ENCODE measurements at regions not wholly inside any gene's neighbourhood (a gene's known extent, or its start where the extent isn't known, plus 50 kb on each side); places are given as distances from the start of the nearest gene placed in this dataset.

DNA sequence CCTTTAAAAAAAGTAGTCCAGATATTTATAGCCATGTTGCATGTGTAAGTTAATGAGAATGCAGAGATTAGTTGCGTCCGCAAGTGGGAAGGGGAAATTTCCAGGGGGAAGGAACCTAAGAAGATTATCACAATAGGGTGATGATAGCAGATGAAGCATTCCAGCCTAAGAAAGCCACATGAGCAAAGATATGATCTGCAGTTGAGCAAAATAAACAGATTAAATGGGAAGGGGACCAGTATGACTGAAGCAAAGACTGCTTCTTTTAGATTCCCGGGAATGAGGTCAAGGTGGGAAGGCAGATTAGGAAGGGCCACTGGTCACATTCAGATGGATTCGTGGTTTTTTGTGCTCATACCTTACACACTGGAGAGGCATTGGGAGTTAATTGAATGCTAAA lies 154.6 kb upstream of the CDH2 start:
- no TSS peak for BruUV-seq (replicated peaks)
- CTCF ChIA-PET = no interaction called here

DNA sequence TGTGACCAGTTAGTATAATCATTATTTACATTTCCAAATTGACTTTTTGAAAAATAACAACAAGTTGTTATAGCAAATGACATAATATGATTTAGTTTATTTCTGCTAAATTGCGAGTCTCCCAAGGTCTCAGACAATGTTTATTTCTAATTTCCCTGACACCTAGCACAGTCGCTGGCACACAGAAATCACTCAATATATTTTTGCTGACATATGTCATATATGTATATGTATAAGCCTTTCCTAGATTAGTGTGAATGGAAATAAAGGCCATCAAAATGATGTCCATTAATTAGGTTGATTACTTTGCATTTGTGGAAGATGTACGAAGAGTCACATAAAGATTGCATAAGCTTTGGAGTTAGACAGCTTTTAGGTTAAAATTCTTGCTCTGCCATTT lies 136.7 kb upstream of the CDH2 start:
- Histone ChIP-seq H3K27ac (ENCODE audit: low read depth, low read length, poor library complexity, severe bottlenecking) (no peak overlapping the region), H3K9me3 (ENCODE audit: low read depth, low read length, poor library complexity, severe bottlenecking) (no peaks in the 10 kb centered on the region), H3K4me3 (ENCODE audit: low read depth, low read length, poor library complexity, severe bottlenecking) (no peak overlapping the region), H3K4me1 (ENCODE audit: insufficient read depth, low read length, poor library complexity, severe bottlenecking) (no peaks in the 10 kb centered on the region), H3K27me3 (replicated peaks; ENCODE audit: insufficient read depth, low read depth, low read length, poor library complexity) (no peaks in the 10 kb centered on the region), H3K36me3 (ENCODE audit: insufficient read depth, low read length, poor library complexity, severe bottlenecking) (no peaks in the 10 kb centered on the region)
- no peak for TF ChIP-seq EZH2 (IDR thresholded peaks at IDR 0.05; ENCODE audit: borderline replicate concordance, low read depth, low read length, poor library complexity, severe bottlenecking)
- TF ChIP-seq, protein P1, sequence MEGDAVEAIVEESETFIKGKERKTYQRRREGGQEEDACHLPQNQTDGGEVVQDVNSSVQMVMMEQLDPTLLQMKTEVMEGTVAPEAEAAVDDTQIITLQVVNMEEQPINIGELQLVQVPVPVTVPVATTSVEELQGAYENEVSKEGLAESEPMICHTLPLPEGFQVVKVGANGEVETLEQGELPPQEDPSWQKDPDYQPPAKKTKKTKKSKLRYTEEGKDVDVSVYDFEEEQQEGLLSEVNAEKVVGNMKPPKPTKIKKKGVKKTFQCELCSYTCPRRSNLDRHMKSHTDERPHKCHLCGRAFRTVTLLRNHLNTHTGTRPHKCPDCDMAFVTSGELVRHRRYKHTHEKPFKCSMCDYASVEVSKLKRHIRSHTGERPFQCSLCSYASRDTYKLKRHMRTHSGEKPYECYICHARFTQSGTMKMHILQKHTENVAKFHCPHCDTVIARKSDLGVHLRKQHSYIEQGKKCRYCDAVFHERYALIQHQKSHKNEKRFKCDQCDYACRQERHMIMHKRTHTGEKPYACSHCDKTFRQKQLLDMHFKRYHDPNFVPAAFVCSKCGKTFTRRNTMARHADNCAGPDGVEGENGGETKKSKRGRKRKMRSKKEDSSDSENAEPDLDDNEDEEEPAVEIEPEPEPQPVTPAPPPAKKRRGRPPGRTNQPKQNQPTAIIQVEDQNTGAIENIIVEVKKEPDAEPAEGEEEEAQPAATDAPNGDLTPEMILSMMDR (conservative IDR thresholded peaks at IDR 0.05; ENCODE audit: low read depth, low read length) = no peak
- ChIA-PET POLR2A (ENCODE audit: low non-redundant PET) (no interaction called here), CTCF (no interaction called here)
- DNase-seq (ENCODE audit: low spot score) = no peak
- intact Hi-C loops (cut with micrococcal nuclease; ENCODE audit: unreplicated experiment) = no loop called here
- BruUV-seq (replicated peaks) = no TSS peak

More for the DNA sequence above, 154.6 kb upstream of the CDH2 start:
- H3K36me3 ChIP-seq (ENCODE audit: insufficient read depth, low read length, poor library complexity, severe bottlenecking) = no peaks in the 10 kb centered on the region
- no peak for DNase-seq (ENCODE audit: low spot score)
- POLR2A ChIA-PET (ENCODE audit: low non-redundant PET) = no interaction called here
- H3K27me3 ChIP-seq (replicated peaks; ENCODE audit: insufficient read depth, low read depth, low read length, poor library complexity) = no peaks in the 10 kb centered on the region
- intact Hi-C loops (cut with micrococcal nuclease; ENCODE audit: unreplicated experiment) = no loop called here
- no peak overlapping the region for H3K4me3 ChIP-seq (ENCODE audit: low read depth, low read length, poor library complexity, severe bottlenecking)
- TF ChIP-seq EZH2 (IDR thresholded peaks at IDR 0.05; ENCODE audit: borderline replicate concordance, low read depth, low read length, poor library complexity, severe bottlenecking) = no peak
- TF ChIP-seq, protein P1 (conservative IDR thresholded peaks at IDR 0.05; ENCODE audit: low read depth, low read length) = no peak
- H3K4me1 ChIP-seq (ENCODE audit: insufficient read depth, low read length, poor library complexity, severe bottlenecking) = no peaks in the 10 kb centered on the region
- no peak overlapping the region for H3K27ac ChIP-seq (ENCODE audit: low read depth, low read length, poor library complexity, severe bottlenecking)
- no peaks in the 10 kb centered on the region for H3K9me3 ChIP-seq (ENCODE audit: low read depth, low read length, poor library complexity, severe bottlenecking)

DNA sequence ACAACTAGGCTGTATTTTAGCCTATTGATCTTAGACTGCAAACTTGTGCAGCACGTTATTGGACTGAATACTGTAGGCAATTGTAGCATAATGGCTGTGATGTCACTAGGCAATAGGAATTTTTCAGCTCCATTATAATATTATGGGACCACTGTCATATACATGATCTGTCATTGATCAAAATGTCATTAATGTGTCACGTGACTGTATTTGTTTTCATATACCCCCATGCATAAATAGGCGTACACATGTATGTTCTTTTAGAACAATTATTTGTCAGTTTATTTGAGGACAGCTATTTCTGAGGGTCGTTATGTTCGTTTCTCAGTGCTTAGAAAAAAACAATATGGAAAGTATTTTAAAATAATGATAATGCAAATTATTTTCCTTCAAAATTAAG lies 111.9 kb upstream of the CDH2 start:
- no peak for DNase-seq (ENCODE audit: low spot score)
- Histone ChIP-seq H3K9me3 (ENCODE audit: low read depth, low read length, poor library complexity, severe bottlenecking) (no peaks in the 10 kb centered on the region), H3K36me3 (ENCODE audit: insufficient read depth, low read length, poor library complexity, severe bottlenecking) (no peaks in the 10 kb centered on the region), H3K27ac (ENCODE audit: low read depth, low read length, poor library complexity, severe bottlenecking) (no peak overlapping the region), H3K4me1 (ENCODE audit: insufficient read depth, low read length, poor library complexity, severe bottlenecking) (no peaks in the 10 kb centered on the region), H3K27me3 (replicated peaks; ENCODE audit: insufficient read depth, low read depth, low read length, poor library complexity) (no peaks in the 10 kb centered on the region), H3K4me3 (ENCODE audit: low read depth, low read length, poor library complexity, severe bottlenecking) (no peak overlapping the region)
- intact Hi-C loops (cut with micrococcal nuclease; ENCODE audit: unreplicated experiment) = no loop called here
- no peak for TF ChIP-seq EZH2 (IDR thresholded peaks at IDR 0.05; ENCODE audit: borderline replicate concordance, low read depth, low read length, poor library complexity, severe bottlenecking)
- TF ChIP-seq, protein P1 (conservative IDR thresholded peaks at IDR 0.05; ENCODE audit: low read depth, low read length) = no peak
- ChIA-PET CTCF (no interaction called here), POLR2A (ENCODE audit: low non-redundant PET) (no interaction called here)
- BruUV-seq (replicated peaks) = no TSS peak

Data from A673 (cell line).